ENCODE measurements at regions not wholly inside any gene's neighbourhood (a gene's known extent, or its start where the extent isn't known, plus 50 kb on each side); places are given as distances from the start of the nearest gene placed in this dataset.
"Not testable (repeated sequence)": the region's sequence is repeated elsewhere in the genome, so short reads cannot be mapped to it uniquely, and the experiment has no call there.

- H3K4me1 Mint-ChIP-seq, H3K9me3 Mint-ChIP-seq, H3K27me3 Mint-ChIP-seq, H3K27ac Mint-ChIP-seq, H3K4me3 Mint-ChIP-seq, H3K36me3 Mint-ChIP-seq: not testable (repeated sequence)
These were observed 624.8 kb downstream of the ZNF37A start for GRCh38 chr10:38718972-38719371.

GRCh38 chr10:38730076-38730475 lies 635.9 kb downstream of the ZNF37A start:
- Mint-ChIP-seq H3K9me3 (peaks cover 0 to 2% (median 0%) of the 10 kb centered on the region in 3 donors), H3K4me1 (no peaks in the 10 kb centered on the region), H3K27ac (no peak overlapping the region), H3K4me3 (no peak overlapping the region), H3K36me3 (no peaks in the 10 kb centered on the region), H3K27me3 (no peaks in the 10 kb centered on the region)

GRCh38 chr10:38736646-38737045 lies 642.5 kb downstream of the ZNF37A start:
- H3K27me3 Mint-ChIP-seq, H3K4me1 Mint-ChIP-seq, H3K27ac Mint-ChIP-seq, H3K36me3 Mint-ChIP-seq, H3K4me3 Mint-ChIP-seq, H3K9me3 Mint-ChIP-seq: not testable (repeated sequence)

- not testable (repeated sequence) for H3K27me3 Mint-ChIP-seq, H3K27ac Mint-ChIP-seq, H3K36me3 Mint-ChIP-seq, H3K4me1 Mint-ChIP-seq, H3K4me3 Mint-ChIP-seq, H3K9me3 Mint-ChIP-seq
These were observed 643.1 kb downstream of the ZNF37A start for GRCh38 chr10:38737224-38737623.

- H3K4me1 Mint-ChIP-seq, H3K4me3 Mint-ChIP-seq, H3K27ac Mint-ChIP-seq, H3K9me3 Mint-ChIP-seq, H3K27me3 Mint-ChIP-seq, H3K36me3 Mint-ChIP-seq: not testable (repeated sequence)
These were observed 643.9 kb downstream of the ZNF37A start for GRCh38 chr10:38738011-38738410.

GRCh38 chr10:38739011-38739775 lies 645.1 kb downstream of the ZNF37A start:
- not testable (repeated sequence) for H3K27me3 Mint-ChIP-seq, H3K27ac Mint-ChIP-seq, H3K4me3 Mint-ChIP-seq, H3K36me3 Mint-ChIP-seq, H3K4me1 Mint-ChIP-seq, H3K9me3 Mint-ChIP-seq

- Mint-ChIP-seq H3K4me1 (no peaks in the 10 kb centered on the region), H3K36me3 (no peaks in the 10 kb centered on the region), H3K9me3 (peaks cover 0 to 4% (median 0%) of the 10 kb centered on the region in 3 donors), H3K4me3 (no peak overlapping the region), H3K27ac (no peak overlapping the region), H3K27me3 (no peaks in the 10 kb centered on the region)
These were observed 646.0 kb downstream of the ZNF37A start for GRCh38 chr10:38740102-38740501.

GRCh38 chr10:38741226-38741625 lies 647.1 kb downstream of the ZNF37A start:
- Mint-ChIP-seq H3K4me1 (no peaks in the 10 kb centered on the region), H3K9me3 (peaks cover 0 to 4% (median 0%) of the 10 kb centered on the region in 3 donors), H3K4me3 (no peak overlapping the region), H3K36me3 (no peaks in the 10 kb centered on the region), H3K27me3 (no peaks in the 10 kb centered on the region), H3K27ac (peak overlapping the region in 1 of 3 donors; percentile 84)

- not testable (repeated sequence) for H3K27ac Mint-ChIP-seq, H3K9me3 Mint-ChIP-seq, H3K36me3 Mint-ChIP-seq, H3K4me3 Mint-ChIP-seq, H3K4me1 Mint-ChIP-seq, H3K27me3 Mint-ChIP-seq
These were observed 650.3 kb downstream of the ZNF37A start for GRCh38 chr10:38744446-38744845.

GRCh38 chr10:38746065-38746464 lies 651.9 kb downstream of the ZNF37A start:
- H3K4me3 Mint-ChIP-seq, H3K27me3 Mint-ChIP-seq, H3K4me1 Mint-ChIP-seq, H3K27ac Mint-ChIP-seq, H3K36me3 Mint-ChIP-seq, H3K9me3 Mint-ChIP-seq: not testable (repeated sequence)
